GM23338 (cell line): ENCODE measurements at regions not wholly inside any gene's neighbourhood (a gene's known extent, or its start where the extent isn't known, plus 50 kb on each side); places are given as distances from the start of the nearest gene placed in this dataset.

Experiments
- ATAC-seq: fragments of 200-7000 bp; cut with Tn5 transposase; 3 replicates; pipeline ENCODE4 v1.9.1; 2020
- DNase-seq: peaks from one replicate; pipeline ENCODE4 v3.0.0-alpha.2; 2015; ENCODE audit warnings: low spot score
- H2AFZ ChIP-seq: fragments of 200-600 bp; sonication (generic); 2 replicates; pipeline ENCODE4 v1.8.0; 2016; ENCODE audit warnings: antibody characterized with exemption, mild to moderate bottlenecking, moderate library complexity
- H3F3A ChIP-seq: fragments of 200-600 bp; sonication (generic); replicated peaks from 2 replicates; pipeline ENCODE4 v1.8.0; 2017; ENCODE audit warnings: antibody characterized with exemption, mixed run types, low read depth
- H3K27ac ChIP-seq: fragments of 200-600 bp; sonication (generic); 2 replicates; pipeline ENCODE4 v1.6.1; 2016; ENCODE audit warnings: low read depth
- H3K27me3 ChIP-seq: fragments of 200-600 bp; sonication (generic); 2 replicates; pipeline ENCODE4 v1.8.0; 2016; ENCODE audit warnings: mild to moderate bottlenecking, mixed run types, moderate library complexity; ENCODE audit not compliant: insufficient read depth
- H3K36me3 ChIP-seq: fragments of 200-600 bp; sonication (generic); 2 replicates; pipeline ENCODE4 v1.8.0; 2016; ENCODE audit warnings: mild to moderate bottlenecking; ENCODE audit not compliant: insufficient read depth
- H3K4me1 ChIP-seq: fragments of 200-600 bp; sonication (generic); 2 replicates; pipeline ENCODE4 v1.8.0; 2016; ENCODE audit warnings: mild to moderate bottlenecking, moderate library complexity; ENCODE audit not compliant: insufficient read depth
- H3K4me2 ChIP-seq: fragments of 200-600 bp; sonication (generic); 2 replicates; pipeline ENCODE4 v1.7.1; 2017; ENCODE audit warnings: mixed run types
- H3K4me3 ChIP-seq: fragments of 200-600 bp; sonication (generic); 2 replicates; pipeline ENCODE4 v1.6.1; 2016; ENCODE audit warnings: mixed run types
- H3K79me2 ChIP-seq: fragments of 200-600 bp; sonication (generic); replicated peaks from 2 replicates; pipeline ENCODE4 v1.8.0; 2017; ENCODE audit warnings: mild to moderate bottlenecking; ENCODE audit not compliant: insufficient read depth
- H3K9me2 ChIP-seq: fragments of 200-600 bp; sonication (generic); 2 replicates; pipeline ENCODE4 v1.8.0; 2017; ENCODE audit not compliant: insufficient read depth
- H4K20me1 ChIP-seq: fragments of 200-600 bp; sonication (generic); replicated peaks from 2 replicates; pipeline ENCODE4 v1.8.0; 2017; ENCODE audit warnings: mild to moderate bottlenecking; ENCODE audit not compliant: insufficient read depth
- H3K27ac Mint-ChIP-seq: 2 replicates; pipeline ENCODE4 v1.8.0; 2020; ENCODE audit warnings: inconsistent platforms, mild to moderate bottlenecking, moderate library complexity, mixed read lengths
- H3K27me3 Mint-ChIP-seq: 3 replicates; pipeline ENCODE4 v1.8.0; 2022; ENCODE audit warnings: low read depth, mild to moderate bottlenecking, moderate library complexity, mixed read lengths, inconsistent platforms; ENCODE audit not compliant: insufficient read depth, poor library complexity
- H3K36me3 Mint-ChIP-seq: 3 replicates; pipeline ENCODE4 v1.8.0; 2021; ENCODE audit warnings: low read depth, mild to moderate bottlenecking, inconsistent platforms, moderate library complexity, mixed read lengths
- H3K4me1 Mint-ChIP-seq: 3 replicates; pipeline ENCODE4 v1.8.0; 2020; ENCODE audit warnings: mild to moderate bottlenecking, inconsistent platforms, mixed read lengths
- H3K4me3 Mint-ChIP-seq: 3 replicates; pipeline ENCODE4 v1.8.0; 2021; ENCODE audit warnings: moderate library complexity, mild to moderate bottlenecking, inconsistent platforms, mixed read lengths
- H3K9me3 Mint-ChIP-seq: 3 replicates; pipeline ENCODE4 v1.8.0; 2020; ENCODE audit warnings: moderate library complexity, mild to moderate bottlenecking, inconsistent platforms, mixed read lengths
- CREB1 ChIP-seq: fragments of 250-450 bp; sonication (Bioruptor Pico); IDR thresholded peaks from 2 replicates; pipeline ENCODE4 v1.5.0; 2020; ENCODE audit warnings: low read depth, mild to moderate bottlenecking, moderate library complexity
- EZH2 ChIP-seq: fragments of 200-600 bp; sonication (generic); IDR thresholded peaks from one replicate; pipeline ENCODE4 v1.8.0; 2017; ENCODE audit warnings: antibody characterized with exemption, mild to moderate bottlenecking, low read depth; ENCODE audit not compliant: unreplicated experiment
- EZH2phosphoT487 ChIP-seq: fragments of 200-600 bp; sonication (generic); IDR thresholded peaks from one replicate; pipeline ENCODE4 v1.8.1; 2018; ENCODE audit warnings: antibody characterized with exemption; ENCODE audit not compliant: unreplicated experiment
- NANOG ChIP-seq: IDR thresholded peaks from 2 replicates; pipeline ENCODE4 v1.6.1; 2016; ENCODE audit warnings: antibody characterized with exemption, borderline replicate concordance
- POLR2AphosphoS5 ChIP-seq: IDR thresholded peaks from 2 replicates; pipeline ENCODE4 v1.6.1; 2016; ENCODE audit warnings: antibody characterized with exemption, low read depth
- REST ChIP-seq: IDR thresholded peaks from one replicate; pipeline ENCODE4 v1.6.1; 2018; ENCODE audit warnings: antibody characterized with exemption; ENCODE audit not compliant: unreplicated experiment
- STAT1 ChIP-seq: IDR thresholded peaks from one replicate; pipeline ENCODE4 v1.6.1; 2016; ENCODE audit warnings: antibody characterized with exemption; ENCODE audit not compliant: unreplicated experiment
- ZNF114 ChIP-seq: fragments of 250-450 bp; sonication (Bioruptor Pico); IDR thresholded peaks from 2 replicates; pipeline ENCODE4 v1.5.0; 2020; ENCODE audit warnings: mild to moderate bottlenecking, moderate library complexity
- ZNF331 ChIP-seq: fragments of 250-450 bp; sonication (Bioruptor Pico); IDR thresholded peaks from 2 replicates; pipeline ENCODE4 v1.5.0; 2020; ENCODE audit warnings: low read depth, mild to moderate bottlenecking, moderate library complexity
- ZNF462 ChIP-seq: fragments of 250-450 bp; sonication (Bioruptor Pico); IDR thresholded peaks from 2 replicates; pipeline ENCODE4 v1.5.0; 2020; ENCODE audit warnings: mild to moderate bottlenecking, moderate library complexity
- TF ChIP-seq, protein P1 (sequence below), 2 experiments: fragments of 200-600 bp in 1 of 2; sonication (generic) in 1 of 2; conservative IDR thresholded peaks; 2 replicates each; pipeline versions ENCODE4 v1.5.1 to v1.6.1; 2016 to 2017; ENCODE audit warnings: antibody characterized with exemption in 2 of 2, low read depth in 2 of 2, mild to moderate bottlenecking in 2 of 2, moderate library complexity in 1 of 2

- TF ChIP-seq, protein P1, sequence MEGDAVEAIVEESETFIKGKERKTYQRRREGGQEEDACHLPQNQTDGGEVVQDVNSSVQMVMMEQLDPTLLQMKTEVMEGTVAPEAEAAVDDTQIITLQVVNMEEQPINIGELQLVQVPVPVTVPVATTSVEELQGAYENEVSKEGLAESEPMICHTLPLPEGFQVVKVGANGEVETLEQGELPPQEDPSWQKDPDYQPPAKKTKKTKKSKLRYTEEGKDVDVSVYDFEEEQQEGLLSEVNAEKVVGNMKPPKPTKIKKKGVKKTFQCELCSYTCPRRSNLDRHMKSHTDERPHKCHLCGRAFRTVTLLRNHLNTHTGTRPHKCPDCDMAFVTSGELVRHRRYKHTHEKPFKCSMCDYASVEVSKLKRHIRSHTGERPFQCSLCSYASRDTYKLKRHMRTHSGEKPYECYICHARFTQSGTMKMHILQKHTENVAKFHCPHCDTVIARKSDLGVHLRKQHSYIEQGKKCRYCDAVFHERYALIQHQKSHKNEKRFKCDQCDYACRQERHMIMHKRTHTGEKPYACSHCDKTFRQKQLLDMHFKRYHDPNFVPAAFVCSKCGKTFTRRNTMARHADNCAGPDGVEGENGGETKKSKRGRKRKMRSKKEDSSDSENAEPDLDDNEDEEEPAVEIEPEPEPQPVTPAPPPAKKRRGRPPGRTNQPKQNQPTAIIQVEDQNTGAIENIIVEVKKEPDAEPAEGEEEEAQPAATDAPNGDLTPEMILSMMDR (conservative IDR thresholded peaks at IDR 0.05; ENCODE audit: low read depth in 2 of 2): no peak
- TF ChIP-seq STAT1 (no peak), EZH2phosphoT487 (no peak), ZNF462 (CRISPR knock-in tag) (no peak)
These were observed 54.3 kb upstream of the GNB4 start (continued) for GRCh38 chr3:179505534-179505933.

DNA sequence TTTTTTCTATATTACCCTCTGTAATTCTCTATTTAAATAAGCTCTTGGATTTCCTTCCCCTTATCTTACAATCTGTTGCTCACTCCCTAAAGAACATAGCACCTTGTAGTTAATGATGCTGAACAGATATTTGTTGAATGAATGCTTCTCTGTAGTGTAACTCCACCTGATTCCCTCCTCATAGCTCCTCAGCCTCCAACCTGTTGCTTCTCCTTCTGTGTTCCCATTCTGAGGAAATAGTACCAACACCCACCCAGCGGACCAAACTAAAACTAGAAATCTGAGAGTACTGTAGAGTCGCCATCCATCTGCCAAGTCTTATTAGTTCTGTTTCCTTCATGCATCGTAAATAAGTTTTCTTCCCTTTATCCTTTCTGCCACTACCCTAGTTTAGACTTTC is 55.5 kb upstream of the GNB4 start:
- no peaks in the 10 kb centered on the region for H3K4me1 ChIP-seq
- H3K36me3 ChIP-seq: no peaks in the 10 kb centered on the region
- no peak overlapping the region for H3K27ac Mint-ChIP-seq
- H3K9me3 Mint-ChIP-seq: no peaks in the 10 kb centered on the region
- no peaks in the 10 kb centered on the region for H3F3A ChIP-seq
- peak overlapping the region; percentile 34; the same call in 1 of the 2 replicates for H2AFZ ChIP-seq
- no peaks in the 10 kb centered on the region for H3K36me3 Mint-ChIP-seq
- DNase-seq: no peak
- no peaks in the 10 kb centered on the region for H3K79me2 ChIP-seq
- H3K4me1 Mint-ChIP-seq: no peaks in the 10 kb centered on the region
- H3K9me2 ChIP-seq: no peaks in the 10 kb centered on the region
- no peak overlapping the region for H3K4me3 Mint-ChIP-seq
- no peak overlapping the region for H3K4me3 ChIP-seq
- no peak overlapping the region for H3K4me2 ChIP-seq
- H3K27me3 Mint-ChIP-seq: peaks cover 1% of the 10 kb centered on the region
- ATAC-seq: no peak
- H4K20me1 ChIP-seq: no peaks in the 10 kb centered on the region
- no peaks in the 10 kb centered on the region for H3K27me3 ChIP-seq
- H3K27ac ChIP-seq: no peak overlapping the region
- no peak for TF ChIP-seq EZH2
- TF ChIP-seq REST: no peak
- TF ChIP-seq EZH2phosphoT487: no peak
- no peak for TF ChIP-seq CREB1 (CRISPR knock-in tag)
- TF ChIP-seq, protein P1 (conservative IDR thresholded peaks at IDR 0.05; ENCODE audit: low read depth in 2 of 2): no peak
- TF ChIP-seq ZNF331 (CRISPR knock-in tag): no peak
- TF ChIP-seq ZNF114 (CRISPR knock-in tag): no peak
- TF ChIP-seq POLR2AphosphoS5: no peak
- no peak for TF ChIP-seq NANOG
